ENCODE measurements at regions not wholly inside any gene's neighbourhood (a gene's known extent, or its start where the extent isn't known, plus 50 kb on each side); places are given as distances from the start of the nearest gene placed in this dataset.

- no TSS peak for BruUV-seq (replicated peaks)
- Histone ChIP-seq H3K27me3 (replicated peaks in 1 of 2; ENCODE audit: control insufficient read depth in 2 of 2, insufficient read depth in 2 of 2, low read length in 1 of 2) (no peaks in the 10 kb centered on the region; a peak in 1 of 4 replicates), H4K20me1 (ENCODE audit: control insufficient read depth, insufficient read depth) (no peaks in the 10 kb centered on the region), H3K27ac (ENCODE audit: control insufficient read depth, insufficient read depth) (no peak overlapping the region), H3K9ac (ENCODE audit: control insufficient read depth, insufficient read depth, low read length) (no peak overlapping the region), H3K9me3 (replicated peaks; ENCODE audit: control insufficient read depth, insufficient read depth, low read length) (no peaks in the 10 kb centered on the region), H3K36me3 (ENCODE audit: control insufficient read depth in 2 of 2, insufficient read depth in 2 of 2, low read length in 1 of 2) (no peaks in the 10 kb centered on the region), H3K4me2 (ENCODE audit: control insufficient read depth, insufficient read depth) (no peak overlapping the region), H3K79me2 (ENCODE audit: control insufficient read depth, insufficient read depth, low read length) (no peaks in the 10 kb centered on the region), H3K4me3 (no peak overlapping the region), H3K4me1 (ENCODE audit: control insufficient read depth, insufficient read depth, low read length) (no peaks in the 10 kb centered on the region), H2AFZ (ENCODE audit: control insufficient read depth, low read depth, low read length) (no peak overlapping the region)
- in situ Hi-C loops (cut with MboI) (no loop called here), intact Hi-C loops (cut with micrococcal nuclease; ENCODE audit: unreplicated experiment) (no loop called here)
- 25% methylated on average over 2 of the region's 2 CpGs for WGBS (ENCODE audit: insufficient coverage, insufficient replicate concordance, low lambda C conversion rate, missing lambda C conversion rate)
- RAD21 ChIA-PET (ENCODE audit: unreplicated experiment): no interaction called here
- FAIRE-seq (no peak), DNase-seq (ENCODE audit: low read depth, low spot score) (no peak), ATAC-seq (no peak)
- SMC1A ChIA-PET (ENCODE audit: uncharacterized antibody, unreplicated experiment): no interaction called here
- CTCF ChIA-PET: no interaction called here
- POLR2A ChIA-PET: no interaction called here
- TF ChIP-seq RAD21 (IDR thresholded peaks at IDR 0.05; ENCODE audit: insufficient read depth, low read depth, low read length): no peak
- no peak for TF ChIP-seq SPI1 (IDR thresholded peaks at IDR 0.05; ENCODE audit: borderline replicate concordance, insufficient read depth, low read depth, low read length)
- no peak for TF ChIP-seq CUX1 (IDR thresholded peaks at IDR 0.05; ENCODE audit: insufficient replicate concordance, low read depth, low read length)
- no peak for TF ChIP-seq CTCF (IDR thresholded peaks at IDR 0.05 in 2 of 3, conservative IDR thresholded peaks at IDR 0.05 in 1 of 3; ENCODE audit: control insufficient read depth in 2 of 3, extremely low read depth in 1 of 3, insufficient read depth in 1 of 3, low read depth in 3 of 3, low read length in 3 of 3)
- no peak for TF ChIP-seq ZBTB11 (CRISPR knock-in tag; IDR thresholded peaks at IDR 0.05)
- no peak for TF ChIP-seq POLR2A (IDR thresholded peaks at IDR 0.05; ENCODE audit: low read depth, low read length)
- no peak for TF ChIP-seq CBX5 (IDR thresholded peaks at IDR 0.05; ENCODE audit: low read depth)
- TF ChIP-seq POLR2AphosphoS5 (IDR thresholded peaks at IDR 0.05; ENCODE audit: low read length): no peak
- no peak for TF ChIP-seq CREB1 (IDR thresholded peaks at IDR 0.05; ENCODE audit: low read depth)
- TF ChIP-seq HDAC2 (IDR thresholded peaks at IDR 0.05): no peak
- no peak for TF ChIP-seq SREBF2 (IDR thresholded peaks at IDR 0.05; ENCODE audit: low read length)
- no peak for TF ChIP-seq HSF1 (IDR thresholded peaks at IDR 0.05; ENCODE audit: low read depth, low read length)
Observed at GRCh38 chr9:22210936-22211335, 201.8 kb upstream of the CDKN2B start.
